ENCODE measurements at regions not wholly inside any gene's neighbourhood (a gene's known extent, or its start where the extent isn't known, plus 50 kb on each side); places are given as distances from the start of the nearest gene placed in this dataset.

DNA sequence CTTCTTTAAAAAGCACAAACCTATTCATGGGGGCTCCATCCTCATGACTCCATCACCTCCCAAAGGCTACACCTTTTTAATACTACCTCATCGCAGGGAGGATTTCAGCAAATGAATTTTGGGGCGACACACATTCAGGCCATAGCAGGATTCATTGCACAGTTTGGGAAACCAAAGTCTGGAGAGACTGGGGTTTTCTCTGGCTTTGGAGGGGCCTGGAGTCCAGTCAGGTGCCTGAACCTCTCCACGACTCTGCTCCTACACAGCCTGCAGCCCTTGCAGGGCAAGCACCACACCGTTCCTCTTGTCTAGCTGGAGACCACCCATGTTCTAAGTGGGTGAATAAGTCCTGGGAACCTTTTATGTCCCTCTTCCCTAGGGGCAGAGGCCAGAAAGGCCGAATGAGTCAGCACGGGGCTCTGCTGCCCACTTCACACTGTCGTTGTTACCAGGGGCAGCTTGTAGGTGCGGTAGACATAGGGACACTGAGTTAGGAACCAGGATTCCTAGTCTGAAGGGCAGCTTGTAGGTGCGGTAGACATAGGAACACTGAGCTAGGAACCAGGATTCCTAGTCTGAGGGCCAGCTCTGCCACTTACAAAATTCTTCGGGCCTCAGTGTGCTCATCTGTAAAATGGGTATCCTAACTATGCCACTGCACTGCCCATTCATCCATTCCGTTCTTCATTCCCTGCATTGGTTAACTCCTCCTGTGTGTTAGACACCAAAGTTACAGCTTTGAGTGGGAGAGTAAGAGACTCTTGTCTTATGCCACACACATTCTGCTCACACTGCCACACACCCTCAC lies 251.7 kb upstream of the B3GAT1 start:
- Mint-ChIP-seq H3K4me3 (no peak overlapping the region), H3K27me3 (peaks cover 0 to 26% (median 14%) of the 10 kb centered on the region in 5 donors), H3K36me3 (peaks cover 0 to 5% (median 0%) of the 10 kb centered on the region in 5 donors), H3K9me3 (peaks cover 0 to 25% (median 6%) of the 10 kb centered on the region in 11 donors), H3K4me1 (no peaks in the 10 kb centered on the region), H3K27ac (no peak overlapping the region)
- Histone ChIP-seq H3K27ac (ENCODE audit: low read depth, low read length) (no peak overlapping the region), H3K4me1 (ENCODE audit: control insufficient read depth in 2 of 2, insufficient read depth in 2 of 2, low read length in 2 of 2) (no peaks in the 10 kb centered on the region), H3K4me3 (ENCODE audit: low read length) (no peak overlapping the region), H3K27me3 (ENCODE audit: control insufficient read depth in 2 of 2, insufficient read depth in 2 of 2, low read length in 2 of 2) (peaks cover 0 to 2% of the 10 kb centered on the region in 2 donors), H3K9me3 (ENCODE audit: control insufficient read depth in 2 of 3, low read length in 3 of 3) (no peaks in the 10 kb centered on the region), H3K36me3 (ENCODE audit: control insufficient read depth in 2 of 3, insufficient read depth in 3 of 3, low read length in 3 of 3) (no peaks in the 10 kb centered on the region)
- DNase-seq = no peak
- ChIA-PET POLR2A (no interaction called here), CTCF (no interaction called here)
- intact Hi-C loops (cut with micrococcal nuclease) = no loop called here
- ATAC-seq = no peak

- CTCF ChIA-PET = interaction anchor here (0.5 kb wide), 1 partner anchor 204 kb away, joined by 3 read pairs; no protein-coding TSS in a partner anchor
- no peaks in the 10 kb centered on the region for H3K4me1 ChIP-seq (ENCODE audit: control insufficient read depth in 2 of 2, insufficient read depth in 2 of 2, low read length in 2 of 2)
- Mint-ChIP-seq H3K9me3 (peaks cover 0 to 30% (median 6%) of the 10 kb centered on the region in 11 donors), H3K4me1 (no peaks in the 10 kb centered on the region), H3K36me3 (peaks cover 0 to 5% (median 0%) of the 10 kb centered on the region in 5 donors), H3K27me3 (peaks cover 0 to 18% (median 14%) of the 10 kb centered on the region in 5 donors), H3K27ac (no peak overlapping the region), H3K4me3 (no peak overlapping the region)
- H3K4me3 ChIP-seq (ENCODE audit: low read length) = no peak overlapping the region
- no peaks in the 10 kb centered on the region for H3K9me3 ChIP-seq (ENCODE audit: control insufficient read depth in 2 of 3, low read length in 3 of 3)
- intact Hi-C loops (cut with micrococcal nuclease) = no loop called here
- no peak for DNase-seq
- H3K27me3 ChIP-seq (ENCODE audit: control insufficient read depth in 2 of 2, insufficient read depth in 2 of 2, low read length in 2 of 2) = peaks cover 0 to 2% of the 10 kb centered on the region in 2 donors
- POLR2A ChIA-PET = no interaction called here
- H3K27ac ChIP-seq (ENCODE audit: low read depth, low read length) = no peak overlapping the region
- H3K36me3 ChIP-seq (ENCODE audit: control insufficient read depth in 2 of 3, insufficient read depth in 3 of 3, low read length in 3 of 3) = no peaks in the 10 kb centered on the region
- no peak for ATAC-seq
Measured at GRCh38 chr11:134662629-134663360, 250.8 kb upstream of the B3GAT1 start.

DNA sequence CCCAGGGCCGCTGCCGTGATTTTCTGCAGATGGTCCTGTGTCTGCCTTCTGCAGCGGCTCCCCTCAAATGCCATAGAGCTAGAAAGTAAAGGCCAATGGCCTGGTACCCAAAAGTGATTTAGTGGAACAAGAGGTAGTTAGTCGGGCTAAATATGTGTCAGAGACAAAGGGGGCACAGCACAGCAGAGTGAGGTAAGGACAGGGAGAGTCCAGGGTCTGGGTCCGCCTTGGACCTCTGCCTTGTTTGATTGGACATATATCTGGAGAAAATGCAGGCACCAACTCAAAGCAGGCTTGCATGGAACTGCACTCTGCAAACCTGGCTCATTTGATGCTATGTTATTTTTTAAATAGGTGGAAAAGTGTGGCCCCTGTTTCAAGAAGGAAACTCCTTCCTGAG lies 249.6 kb upstream of the B3GAT1 start:
- no peak overlapping the region for H3K4me3 ChIP-seq (ENCODE audit: low read length)
- H3K27me3 Mint-ChIP-seq = peaks cover 0 to 14% (median 9%) of the 10 kb centered on the region in 5 donors
- peaks cover 0 to 5% (median 0%) of the 10 kb centered on the region in 5 donors for H3K36me3 Mint-ChIP-seq
- no peaks in the 10 kb centered on the region for H3K36me3 ChIP-seq (ENCODE audit: control insufficient read depth in 2 of 3, insufficient read depth in 3 of 3, low read length in 3 of 3)
- no peak overlapping the region for H3K27ac Mint-ChIP-seq
- H3K4me1 ChIP-seq (ENCODE audit: control insufficient read depth in 2 of 2, insufficient read depth in 2 of 2, low read length in 2 of 2) = no peaks in the 10 kb centered on the region
- DNase-seq (no peak), ATAC-seq (no peak)
- no peak overlapping the region for H3K4me3 Mint-ChIP-seq
- POLR2A ChIA-PET = no interaction called here
- H3K27ac ChIP-seq (ENCODE audit: low read depth, low read length) = no peak overlapping the region
- intact Hi-C loops (cut with micrococcal nuclease) = no loop called here
- CTCF ChIA-PET = no interaction called here
- H3K9me3 ChIP-seq (ENCODE audit: control insufficient read depth in 2 of 3, low read length in 3 of 3) = no peaks in the 10 kb centered on the region
- peaks cover 0 to 30% (median 6%) of the 10 kb centered on the region in 11 donors for H3K9me3 Mint-ChIP-seq
- H3K4me1 Mint-ChIP-seq = peaks cover 0 to 10% (median 0%) of the 10 kb centered on the region in 7 donors
- no peaks in the 10 kb centered on the region for H3K27me3 ChIP-seq (ENCODE audit: control insufficient read depth in 2 of 2, insufficient read depth in 2 of 2, low read length in 2 of 2)

DNA sequence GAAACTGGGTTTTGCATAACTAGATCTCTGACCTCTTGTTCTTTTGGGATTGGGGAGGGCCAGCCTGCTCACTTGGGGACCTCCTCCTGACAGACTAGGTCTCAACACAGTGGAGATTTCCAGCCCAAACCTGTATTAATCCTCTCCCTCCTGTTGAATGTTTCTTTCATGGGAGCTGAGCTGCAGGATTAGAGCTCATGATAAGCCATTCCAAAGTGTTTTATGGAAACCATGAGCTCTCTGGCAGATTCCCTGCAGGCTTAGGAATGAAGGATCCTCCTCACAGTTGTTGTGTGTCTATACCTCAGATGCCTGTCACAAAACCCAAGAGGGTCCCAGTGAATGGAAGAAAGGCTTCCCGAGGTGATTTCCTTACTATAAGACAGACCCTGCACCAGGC lies 248.4 kb upstream of the B3GAT1 start:
- Mint-ChIP-seq H3K27me3 (peaks cover 0 to 14% (median 9%) of the 10 kb centered on the region in 5 donors), H3K9me3 (peaks cover 0 to 33% (median 8%) of the 10 kb centered on the region in 11 donors), H3K4me1 (peaks cover 0 to 19% (median 5%) of the 10 kb centered on the region in 7 donors), H3K36me3 (peaks cover 0 to 5% (median 0%) of the 10 kb centered on the region in 5 donors), H3K4me3 (no peak overlapping the region), H3K27ac (no peak overlapping the region)
- Histone ChIP-seq H3K4me3 (ENCODE audit: low read length) (no peak overlapping the region), H3K27ac (ENCODE audit: low read depth, low read length) (no peak overlapping the region), H3K36me3 (ENCODE audit: control insufficient read depth in 2 of 3, insufficient read depth in 3 of 3, low read length in 3 of 3) (no peaks in the 10 kb centered on the region), H3K27me3 (ENCODE audit: control insufficient read depth in 2 of 2, insufficient read depth in 2 of 2, low read length in 2 of 2) (no peaks in the 10 kb centered on the region), H3K4me1 (ENCODE audit: control insufficient read depth in 2 of 2, insufficient read depth in 2 of 2, low read length in 2 of 2) (no peaks in the 10 kb centered on the region), H3K9me3 (ENCODE audit: control insufficient read depth in 2 of 3, low read length in 3 of 3) (no peaks in the 10 kb centered on the region)
- DNase-seq (no peak), ATAC-seq (no peak)
- CTCF ChIA-PET = interaction anchor here (0.6 kb wide), 1 partner anchor 219 kb away, joined by 3 read pairs; no protein-coding TSS in a partner anchor
- POLR2A ChIA-PET = no interaction called here
- intact Hi-C loops (cut with micrococcal nuclease) = no loop called here

- Mint-ChIP-seq H3K4me1 (peaks cover 1 to 25% (median 10%) of the 10 kb centered on the region in 7 donors), H3K36me3 (peaks cover 0 to 5% (median 0%) of the 10 kb centered on the region in 5 donors), H3K4me3 (no peak overlapping the region), H3K27ac (peak overlapping the region in 1 of 9 donors; percentile 4), H3K27me3 (peaks cover 4 to 17% (median 12%) of the 10 kb centered on the region in 5 donors), H3K9me3 (peaks cover 0 to 33% (median 8%) of the 10 kb centered on the region in 11 donors)
- DNase-seq = no peak
- no peak for ATAC-seq
- Histone ChIP-seq H3K27ac (ENCODE audit: low read depth, low read length) (no peak overlapping the region), H3K36me3 (ENCODE audit: control insufficient read depth in 2 of 3, insufficient read depth in 3 of 3, low read length in 3 of 3) (no peaks in the 10 kb centered on the region), H3K4me1 (ENCODE audit: control insufficient read depth in 2 of 2, insufficient read depth in 2 of 2, low read length in 2 of 2) (no peaks in the 10 kb centered on the region), H3K4me3 (ENCODE audit: low read length) (no peak overlapping the region), H3K9me3 (ENCODE audit: control insufficient read depth in 2 of 3, low read length in 3 of 3) (no peaks in the 10 kb centered on the region), H3K27me3 (ENCODE audit: control insufficient read depth in 2 of 2, insufficient read depth in 2 of 2, low read length in 2 of 2) (no peaks in the 10 kb centered on the region)
- intact Hi-C loops (cut with micrococcal nuclease) = no loop called here
- CTCF ChIA-PET = no interaction called here
- POLR2A ChIA-PET = no interaction called here
Measured at GRCh38 chr11:134659882-134660281, 247.8 kb upstream of the B3GAT1 start.

GRCh38 chr11:134658481-134659225 lies 246.6 kb upstream of the B3GAT1 start:
- peaks cover 4 to 23% (median 15%) of the 10 kb centered on the region in 5 donors for H3K27me3 Mint-ChIP-seq
- ATAC-seq (no peak), DNase-seq (no peak)
- H3K36me3 Mint-ChIP-seq = peaks cover 0 to 10% (median 0%) of the 10 kb centered on the region in 5 donors
- H3K27ac Mint-ChIP-seq = no peak overlapping the region
- Histone ChIP-seq H3K4me3 (ENCODE audit: low read length) (no peak overlapping the region), H3K27ac (ENCODE audit: low read depth, low read length) (no peak overlapping the region), H3K9me3 (ENCODE audit: control insufficient read depth in 2 of 3, low read length in 3 of 3) (no peaks in the 10 kb centered on the region), H3K36me3 (ENCODE audit: control insufficient read depth in 2 of 3, insufficient read depth in 3 of 3, low read length in 3 of 3) (no peaks in the 10 kb centered on the region), H3K4me1 (ENCODE audit: control insufficient read depth in 2 of 2, insufficient read depth in 2 of 2, low read length in 2 of 2) (no peaks in the 10 kb centered on the region), H3K27me3 (ENCODE audit: control insufficient read depth in 2 of 2, insufficient read depth in 2 of 2, low read length in 2 of 2) (no peaks in the 10 kb centered on the region)
- CTCF ChIA-PET = no interaction called here
- H3K4me3 Mint-ChIP-seq = no peak overlapping the region
- intact Hi-C loops (cut with micrococcal nuclease) = no loop called here
- peaks cover 0 to 33% (median 10%) of the 10 kb centered on the region in 11 donors for H3K9me3 Mint-ChIP-seq
- H3K4me1 Mint-ChIP-seq = peaks cover 9 to 35% (median 21%) of the 10 kb centered on the region in 7 donors
- POLR2A ChIA-PET = no interaction called here

All from naive thymus-derived CD4-positive, alpha-beta T cell (primary cell).